AG04450 (cell line): ENCODE measurements at regions not wholly inside any gene's neighbourhood (a gene's known extent, or its start where the extent isn't known, plus 50 kb on each side); places are given as distances from the start of the nearest gene placed in this dataset.

Experiments used
- CTCF ChIA-PET: fragments of 300-600, 350-600 bp; formaldehyde crosslinking; extraction: SDS; loops from one replicate; lab custom pipeline; 2022; ENCODE audit warnings: antibody characterized with exemption, inconsistent platforms; lab: Charles Lee
- POLR2A ChIA-PET: fragments of 350-600 bp; formaldehyde crosslinking; extraction: SDS; loops from one replicate; lab custom pipeline; 2021; ENCODE audit warnings: antibody characterized with exemption, inconsistent platforms; lab: Yijun Ruan, JAX
- DNase-seq: peaks from one replicate; pipeline ENCODE4 v3.0.0-alpha.2; 2011; ENCODE audit warnings: low read depth, low spot score
- H3K27ac ChIP-seq: one replicate; pipeline ENCODE4 v1.5.1; 2012; ENCODE audit warnings: low read depth, low read length, control low read depth
- H3K27me3 ChIP-seq: one replicate; pipeline ENCODE4 v1.6.0; 2012; ENCODE audit warnings: low read length; ENCODE audit not compliant: control insufficient read depth, insufficient read depth
- H3K4me3 ChIP-seq: 2 replicates; pipeline ENCODE4 v1.5.1; 2011; ENCODE audit warnings: mild to moderate bottlenecking, low read depth, low read length, control low read depth
- H3K9me3 ChIP-seq: 2 replicates; pipeline ENCODE4 v1.5.1; 2012; ENCODE audit warnings: low read length; ENCODE audit not compliant: control insufficient read depth, insufficient read depth
- CTCF ChIP-seq: IDR thresholded peaks from 2 replicates; pipeline ENCODE4 v1.5.1; 2011; ENCODE audit warnings: low read depth, low read length, control low read depth, inconsistent platforms

DNA sequence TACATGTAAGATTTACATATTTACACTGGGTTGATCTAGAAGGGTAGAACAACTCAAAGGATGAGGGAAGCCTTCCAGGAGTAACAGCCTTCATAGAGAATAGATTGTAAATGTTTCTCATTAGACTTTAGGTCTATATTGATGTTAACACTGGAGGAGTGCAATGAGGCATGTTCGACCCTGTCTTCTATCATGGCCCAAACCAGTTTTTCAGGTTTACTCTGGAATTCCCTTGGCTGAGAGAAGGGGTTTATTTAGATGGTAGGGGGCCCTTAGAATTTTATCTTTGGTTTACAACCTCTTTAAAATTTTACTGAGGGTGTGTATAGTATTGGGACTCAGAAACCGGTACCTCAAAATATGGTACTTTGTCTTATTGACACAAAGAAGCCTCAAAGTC lies 634.9 kb upstream of the PIK3C3 start:
- ChIA-PET POLR2A (no interaction called here), CTCF (no interaction called here)
- no peak overlapping the region for H3K4me3 ChIP-seq
- H3K27me3 ChIP-seq: no peaks in the 10 kb centered on the region
- H3K9me3 ChIP-seq: 0 out of 2 replicates have a peak, but pooled peaks cover 3% of the 10 kb centered on the region
- TF ChIP-seq CTCF: no peak
- H3K27ac ChIP-seq: no peak overlapping the region
- DNase-seq: no peak

GRCh38 chr18:41315134-41315533 lies 639.9 kb upstream of the PIK3C3 start:
- POLR2A ChIA-PET: no interaction called here
- no peak for TF ChIP-seq CTCF
- Histone ChIP-seq H3K27me3 (no peaks in the 10 kb centered on the region), H3K27ac (no peak overlapping the region), H3K4me3 (no peak overlapping the region), H3K9me3 (0 out of 2 replicates have a peak, but pooled peaks cover 3% of the 10 kb centered on the region)
- CTCF ChIA-PET: no interaction called here
- no peak for DNase-seq

DNA sequence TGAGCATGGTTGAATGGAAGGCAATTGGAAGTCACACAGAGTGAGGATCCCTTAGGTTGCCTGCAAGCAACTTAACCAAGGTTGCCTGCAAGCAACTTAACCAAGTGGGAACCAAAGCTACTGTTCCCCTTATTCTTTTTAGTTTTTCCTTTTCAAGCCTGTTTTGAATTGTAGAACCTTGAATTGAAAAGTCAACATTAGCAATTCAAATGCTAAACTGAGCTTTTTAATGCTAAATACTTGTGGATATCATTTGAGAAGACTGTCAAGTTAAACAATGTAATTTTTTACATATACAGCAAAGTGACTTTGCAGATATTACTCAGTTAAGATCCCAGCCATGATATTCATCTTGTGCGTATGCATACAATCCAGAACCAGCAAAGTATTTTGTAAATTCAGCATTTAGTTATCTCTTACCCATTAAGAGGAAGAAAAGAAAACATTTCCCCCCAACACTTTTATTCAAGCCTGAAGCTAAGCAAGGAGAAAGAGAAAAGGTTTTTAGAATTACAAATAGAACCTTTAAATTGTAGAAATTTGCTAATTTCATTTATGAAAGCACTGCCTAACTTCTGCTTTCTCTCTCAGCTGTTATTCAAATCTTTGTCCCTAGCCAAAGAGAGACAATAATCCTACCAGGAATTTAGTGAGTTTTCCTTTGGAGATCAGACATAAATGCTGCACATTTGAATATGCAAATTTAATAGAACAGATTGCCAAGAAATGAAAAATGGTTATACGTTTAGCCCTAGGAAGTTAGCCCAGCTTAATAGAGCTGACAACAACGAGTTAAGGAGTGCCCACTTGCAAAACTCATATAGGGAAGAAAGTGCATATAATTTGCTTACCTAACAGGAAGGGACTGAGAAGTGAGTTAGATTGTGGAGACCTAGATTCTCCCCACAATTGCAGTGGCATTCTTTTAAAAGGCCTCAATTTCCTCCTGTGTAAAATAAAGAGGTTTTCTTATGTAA lies 643.2 kb upstream of the PIK3C3 start:
- TF ChIP-seq CTCF: no peak
- ChIA-PET CTCF (no interaction called here), POLR2A (no interaction called here)
- Histone ChIP-seq H3K9me3 (0 out of 2 replicates have a peak, but pooled peaks cover 1% of the 10 kb centered on the region), H3K27me3 (no peaks in the 10 kb centered on the region), H3K4me3 (no peak overlapping the region), H3K27ac (no peak overlapping the region)
- DNase-seq: no peak

DNA sequence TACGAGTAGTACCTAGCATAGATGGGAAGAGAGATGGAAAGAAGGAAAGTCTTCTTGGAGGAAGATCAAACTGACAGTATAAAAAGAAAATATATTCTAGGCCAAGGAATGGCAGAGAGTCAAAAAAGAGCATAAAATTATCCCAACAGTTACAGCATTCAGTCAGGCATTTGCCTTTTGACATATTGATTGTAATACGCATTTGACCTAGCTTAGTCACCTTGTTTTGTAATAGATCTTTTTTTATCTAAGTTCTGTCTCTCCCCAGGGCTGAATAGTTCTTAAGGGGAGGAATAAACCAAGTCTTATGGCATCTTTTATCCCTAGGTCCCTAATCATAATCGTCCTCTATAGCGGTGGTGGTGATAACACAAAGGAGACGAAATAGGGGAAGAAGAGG lies 657.3 kb upstream of the PIK3C3 start:
- H3K27me3 ChIP-seq: no peaks in the 10 kb centered on the region
- no peak overlapping the region for H3K4me3 ChIP-seq
- H3K27ac ChIP-seq: no peak overlapping the region
- ChIA-PET CTCF (no interaction called here), POLR2A (no interaction called here)
- no peaks in the 10 kb centered on the region for H3K9me3 ChIP-seq
- DNase-seq: no peak
- no peak for TF ChIP-seq CTCF

GRCh38 chr18:41269294-41269693 lies 685.7 kb upstream of the PIK3C3 start:
- no peaks in the 10 kb centered on the region for H3K27me3 ChIP-seq
- POLR2A ChIA-PET: no interaction called here
- H3K4me3 ChIP-seq: no peak overlapping the region
- DNase-seq: no peak
- no peaks in the 10 kb centered on the region for H3K9me3 ChIP-seq
- H3K27ac ChIP-seq: no peak overlapping the region
- no peak for TF ChIP-seq CTCF
- CTCF ChIA-PET: no interaction called here
